HG03097 (cell line): ENCODE measurements at regions not wholly inside any gene's neighbourhood (a gene's known extent, or its start where the extent isn't known, plus 50 kb on each side); places are given as distances from the start of the nearest gene placed in this dataset.
"Not testable (repeated sequence)": the region's sequence is repeated elsewhere in the genome, so short reads cannot be mapped to it uniquely, and the experiment has no call there.

Source experiments
- ATAC-seq: cut with Tn5 transposase; IDR thresholded peaks from one replicate; pipeline ENCODE4 v1.9.1; 2021; ENCODE audit not compliant: unreplicated experiment, low FRiP score

DNA sequence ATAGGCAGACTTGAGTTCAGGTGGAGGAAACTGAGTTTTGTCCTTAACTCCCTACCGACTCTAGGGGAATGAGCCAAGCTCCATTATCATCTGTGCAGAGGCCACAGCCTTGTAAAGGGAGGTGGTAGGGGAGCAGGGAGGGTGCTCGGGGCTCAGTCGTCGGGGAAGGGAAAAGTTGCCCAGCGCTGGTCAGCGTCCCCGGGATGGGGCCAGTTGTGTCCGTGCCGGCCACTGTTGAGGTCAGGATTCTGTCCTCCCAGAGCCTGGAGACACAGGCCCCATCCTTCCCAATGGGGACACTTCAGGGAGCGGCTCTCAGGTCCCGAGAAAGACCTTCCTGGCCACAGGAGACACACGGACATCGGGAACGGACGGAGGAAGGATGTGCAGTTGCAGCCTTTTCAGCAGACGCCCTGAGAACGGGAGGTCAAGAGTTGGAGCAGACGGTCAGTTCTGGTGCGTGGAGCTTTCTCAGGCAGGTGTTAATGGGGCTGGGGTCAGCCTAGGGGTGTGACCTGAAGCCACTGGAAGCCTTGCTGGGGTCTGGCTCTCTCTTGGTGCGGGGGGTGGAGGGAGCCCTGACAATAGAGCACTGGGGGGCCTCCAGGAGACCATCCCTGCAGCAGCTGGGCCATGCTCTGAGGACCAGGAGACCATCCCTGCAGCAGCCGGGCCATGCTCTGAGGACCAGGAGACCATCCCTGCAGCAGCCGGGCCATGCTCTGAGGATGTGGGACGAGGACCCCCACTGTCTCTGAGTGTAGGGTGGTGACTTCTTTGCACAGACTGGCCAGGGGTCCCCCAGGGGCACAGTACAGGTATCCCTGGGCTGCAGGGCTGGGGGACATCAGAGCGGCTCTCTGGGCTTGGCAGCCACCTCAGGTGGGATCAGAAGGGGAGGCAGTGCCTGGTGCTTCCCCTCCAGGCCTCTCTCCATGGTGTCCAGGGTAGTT, 394.7 kb downstream of the TMEM121 start:
- not testable (repeated sequence) for ATAC-seq

DNA sequence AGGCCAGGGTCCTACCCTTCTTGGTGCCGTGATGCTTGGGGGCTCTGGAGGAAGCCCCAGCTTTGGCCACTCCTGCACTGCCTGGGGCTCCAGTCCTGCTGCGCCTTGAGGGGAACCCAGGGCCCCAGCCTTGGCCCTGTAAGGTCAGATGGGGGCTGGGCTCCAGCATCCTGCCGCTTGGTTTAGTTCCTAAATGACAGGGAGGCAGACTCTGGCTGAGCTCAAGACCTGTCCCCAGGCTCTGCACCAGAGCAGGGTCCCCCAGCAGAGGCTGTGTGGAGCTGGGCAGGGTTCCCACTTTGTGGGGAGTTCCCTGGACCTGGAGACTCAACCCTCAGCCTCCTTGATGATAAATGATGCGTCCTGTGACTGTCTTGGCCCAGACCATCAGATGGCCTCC, 395.4 kb downstream of the TMEM121 start:
- not testable (repeated sequence) for ATAC-seq

DNA sequence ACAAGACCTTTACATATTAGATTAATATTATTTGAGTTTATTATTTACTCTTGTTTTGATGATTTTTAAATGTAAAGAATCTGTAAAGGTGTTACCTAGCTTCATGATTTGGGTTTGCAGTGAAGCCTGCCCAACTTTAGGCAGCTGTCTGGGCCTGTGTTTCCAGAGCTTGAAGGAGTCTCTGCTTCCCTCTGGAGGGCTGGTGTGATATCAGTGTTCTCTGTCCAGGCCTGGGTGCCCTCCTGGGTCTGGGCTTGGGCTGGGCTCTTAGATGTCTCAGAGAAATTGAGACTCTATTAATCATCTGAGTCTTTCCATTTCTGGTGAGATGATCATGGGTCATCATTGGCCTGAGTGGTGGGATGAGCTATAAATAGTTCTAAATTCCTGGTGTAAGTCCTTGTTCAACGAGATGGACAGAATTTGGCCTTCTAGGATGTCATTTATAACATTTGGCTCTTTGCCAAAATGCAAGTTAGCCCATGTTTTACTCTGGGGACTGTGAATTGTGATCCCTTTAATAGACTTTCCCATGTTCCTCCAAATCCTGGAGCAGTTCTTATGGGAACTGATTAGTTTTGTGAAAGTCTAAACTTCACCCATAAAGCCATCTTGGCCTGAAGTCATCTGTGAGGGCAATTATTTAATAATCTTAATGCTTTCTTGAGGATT, 397.3 kb downstream of the TMEM121 start:
- not testable (repeated sequence) for ATAC-seq

DNA sequence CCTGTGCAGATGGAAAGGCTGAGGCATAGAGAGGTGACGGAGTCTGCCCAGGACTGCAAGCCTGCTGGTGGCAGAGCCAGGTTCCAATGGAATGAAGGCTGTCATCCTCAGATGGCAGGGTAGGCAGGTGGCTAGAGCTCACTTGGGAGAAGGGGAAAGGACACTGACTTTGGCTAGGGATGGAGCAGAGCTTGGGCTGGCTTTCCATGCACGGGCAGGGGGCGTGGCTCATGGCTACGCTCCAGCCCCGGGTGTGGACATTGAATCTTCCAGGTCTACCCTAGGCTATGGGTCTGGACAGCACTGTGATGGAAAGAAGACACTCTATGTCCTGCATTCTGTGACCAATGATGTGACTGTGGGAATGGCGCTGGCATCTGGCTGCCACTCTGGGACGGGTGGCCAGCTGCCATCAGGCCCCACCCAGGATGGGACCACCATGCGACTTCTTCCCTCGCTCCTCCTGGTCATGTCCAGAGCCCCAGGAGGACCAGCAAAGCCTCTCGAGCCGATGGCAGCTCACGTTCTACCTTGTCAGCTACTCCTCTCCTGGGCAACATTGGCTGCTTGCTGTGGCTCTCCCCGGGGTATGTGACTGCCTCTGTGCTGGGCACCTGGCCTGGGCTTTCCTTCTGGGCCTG, 398.7 kb downstream of the TMEM121 start:
- no peak for ATAC-seq

DNA sequence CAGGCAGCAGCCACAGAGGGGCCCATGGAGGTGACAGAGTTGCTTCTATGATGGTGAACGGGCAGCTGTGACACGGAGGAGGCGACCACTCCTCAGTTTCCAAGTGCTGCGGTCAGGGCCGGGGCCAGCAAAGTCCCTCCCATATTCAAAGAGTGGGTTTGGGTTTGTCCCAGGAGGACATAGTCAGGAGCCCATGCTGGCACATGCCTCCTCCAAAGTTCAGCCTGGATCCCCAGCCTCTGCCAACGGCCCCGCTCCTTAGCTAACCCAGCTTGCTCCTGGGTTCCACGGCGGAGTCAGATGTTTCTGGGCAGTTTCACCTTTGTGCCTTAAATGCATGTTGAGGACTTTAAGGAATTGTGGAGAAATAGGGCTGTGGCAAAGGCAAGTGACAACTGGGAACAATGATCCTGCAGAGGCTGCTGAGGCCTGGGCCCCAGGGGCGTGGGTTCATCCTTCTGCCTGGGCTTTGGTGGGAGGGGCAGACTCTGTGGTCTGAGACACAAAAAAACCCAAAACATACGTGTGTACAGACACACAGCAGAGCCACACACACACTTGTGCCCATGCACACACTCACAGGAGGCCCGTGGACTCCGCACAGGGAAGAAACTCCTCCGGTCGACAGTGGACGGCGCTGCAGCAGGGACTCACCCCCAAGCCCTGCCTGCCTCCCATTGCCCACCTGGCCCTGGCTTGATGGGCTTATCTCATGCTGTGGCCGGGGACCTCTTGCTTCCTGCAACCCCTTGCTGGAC, 399.4 kb downstream of the TMEM121 start:
- ATAC-seq: no peak

DNA sequence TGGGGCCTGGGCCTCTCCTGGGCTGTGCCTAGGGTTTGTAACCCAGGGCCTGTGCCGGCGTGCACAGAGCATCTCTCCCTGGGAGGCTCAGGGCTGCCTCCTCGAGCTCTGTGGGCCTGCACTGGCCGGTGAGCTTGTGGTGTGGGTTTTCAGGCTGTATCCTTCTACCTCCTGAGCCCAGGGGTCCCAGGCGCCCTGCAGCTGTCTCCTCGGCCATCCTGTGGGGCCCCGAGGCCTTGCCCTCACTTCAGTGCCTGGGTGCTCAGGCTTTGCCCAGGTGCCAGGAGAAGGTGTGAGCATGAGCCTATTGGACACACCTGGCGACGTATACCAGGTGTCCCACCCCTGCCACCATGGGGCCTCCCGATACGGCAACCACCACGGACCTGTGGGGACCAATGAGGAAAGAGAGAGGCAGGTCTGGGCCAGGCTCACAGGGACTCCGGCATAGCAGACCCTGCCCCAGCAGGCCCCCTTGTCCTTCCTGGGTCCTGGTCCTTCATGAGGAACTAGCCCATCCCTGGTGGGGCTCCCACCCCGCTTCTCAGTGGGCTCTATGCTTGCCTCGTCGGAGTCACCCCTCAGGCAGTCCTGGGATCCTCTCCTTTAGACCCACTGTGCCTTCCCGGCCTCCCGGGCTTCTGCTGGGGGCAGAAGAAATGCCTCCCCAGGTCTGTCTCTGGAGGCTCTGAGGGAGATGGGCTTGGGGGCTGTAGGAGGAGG, 400.2 kb downstream of the TMEM121 start:
- ATAC-seq: no peak

DNA sequence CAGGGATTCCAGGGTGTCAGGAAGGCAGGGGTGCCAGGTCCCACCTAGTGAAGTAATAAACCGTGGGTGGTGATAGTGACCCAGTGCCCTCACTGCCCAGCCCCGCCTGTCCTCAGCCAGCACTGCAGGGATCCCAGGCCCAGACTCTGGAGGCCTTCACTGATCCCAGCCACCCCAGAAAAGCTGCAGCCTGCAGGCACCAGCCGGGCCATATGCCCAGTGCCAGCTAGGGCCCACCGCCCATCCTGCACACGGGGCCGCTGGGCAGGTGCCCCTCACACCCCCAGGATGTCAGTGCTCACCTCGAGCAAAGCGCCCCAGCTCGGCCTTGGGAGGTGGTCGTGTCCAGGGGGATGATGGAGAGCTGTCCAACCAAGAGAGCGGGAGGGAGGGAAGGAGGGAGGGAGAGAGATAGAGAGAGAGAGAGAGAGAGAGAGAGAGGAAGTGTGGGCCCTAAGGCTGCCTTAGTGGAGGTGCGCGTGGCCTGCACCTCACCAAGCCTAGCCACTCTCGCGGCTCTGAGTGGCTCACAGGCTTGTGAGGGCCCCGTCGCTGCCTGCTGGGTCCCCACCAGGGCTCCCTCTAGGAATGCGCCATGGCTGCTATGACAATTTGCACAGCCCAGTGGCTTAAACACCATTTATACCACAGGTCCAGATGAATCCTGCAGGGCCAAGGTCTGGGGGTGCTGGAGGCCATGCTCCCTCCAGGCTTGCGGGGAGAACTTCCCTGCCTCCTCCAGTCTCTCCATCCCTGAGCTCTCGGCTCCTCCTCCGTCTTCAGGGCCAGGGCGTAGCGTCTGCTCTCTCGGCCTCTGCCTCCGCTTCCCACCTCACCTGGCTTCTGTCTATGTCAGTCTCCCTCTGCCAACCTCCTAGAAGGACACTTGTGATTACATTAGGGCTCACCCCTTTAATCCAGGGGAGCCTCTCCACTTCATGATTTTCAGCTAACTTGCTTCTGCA, 401.0 kb downstream of the TMEM121 start:
- ATAC-seq: no peak

DNA sequence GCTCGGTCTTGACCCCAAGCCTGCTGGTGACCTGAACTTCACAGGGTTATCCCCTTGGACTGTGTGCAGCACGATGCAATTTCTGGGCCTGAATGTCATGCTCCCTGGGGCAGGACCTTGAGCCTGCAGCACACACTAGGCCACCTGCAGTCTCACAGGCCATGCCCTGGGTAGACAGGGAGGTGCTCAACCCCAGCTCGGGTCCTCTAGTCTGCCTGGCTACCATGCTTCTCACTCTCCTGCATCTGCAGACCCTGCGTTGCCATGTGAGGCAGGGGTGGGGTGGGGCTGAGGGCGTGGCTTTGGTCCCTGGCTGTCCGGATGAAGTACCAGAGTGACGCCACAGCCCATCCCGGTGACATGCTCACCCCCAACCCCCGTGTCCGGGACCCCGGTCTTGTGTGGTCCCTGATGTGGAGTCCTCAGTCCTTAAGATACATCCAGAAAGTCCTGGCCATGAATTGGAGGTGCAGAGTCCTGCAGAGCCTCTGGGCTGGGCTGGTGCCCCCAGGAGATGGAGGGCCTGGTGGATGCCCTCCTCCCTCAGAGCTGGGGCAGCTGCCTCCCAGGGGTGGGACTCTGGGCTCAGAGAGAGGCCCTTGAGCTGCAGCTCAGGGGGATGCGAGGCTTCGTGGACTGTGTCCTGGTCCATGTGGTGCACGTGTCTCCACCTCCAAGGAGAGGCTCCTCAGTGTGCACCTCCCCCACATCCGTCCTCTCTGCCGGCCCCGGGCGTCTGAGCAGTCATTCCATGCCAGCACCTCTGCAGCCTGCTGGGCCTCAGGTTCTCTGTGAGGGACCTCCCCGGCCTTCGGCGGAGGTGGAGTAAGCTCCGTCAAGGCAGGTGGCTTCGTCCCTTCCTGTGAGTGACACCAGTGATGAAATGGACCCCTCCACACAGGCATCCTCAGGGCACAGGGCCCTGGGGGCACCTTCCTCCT, 402.1 kb downstream of the TMEM121 start:
- ATAC-seq: not testable (repeated sequence)

DNA sequence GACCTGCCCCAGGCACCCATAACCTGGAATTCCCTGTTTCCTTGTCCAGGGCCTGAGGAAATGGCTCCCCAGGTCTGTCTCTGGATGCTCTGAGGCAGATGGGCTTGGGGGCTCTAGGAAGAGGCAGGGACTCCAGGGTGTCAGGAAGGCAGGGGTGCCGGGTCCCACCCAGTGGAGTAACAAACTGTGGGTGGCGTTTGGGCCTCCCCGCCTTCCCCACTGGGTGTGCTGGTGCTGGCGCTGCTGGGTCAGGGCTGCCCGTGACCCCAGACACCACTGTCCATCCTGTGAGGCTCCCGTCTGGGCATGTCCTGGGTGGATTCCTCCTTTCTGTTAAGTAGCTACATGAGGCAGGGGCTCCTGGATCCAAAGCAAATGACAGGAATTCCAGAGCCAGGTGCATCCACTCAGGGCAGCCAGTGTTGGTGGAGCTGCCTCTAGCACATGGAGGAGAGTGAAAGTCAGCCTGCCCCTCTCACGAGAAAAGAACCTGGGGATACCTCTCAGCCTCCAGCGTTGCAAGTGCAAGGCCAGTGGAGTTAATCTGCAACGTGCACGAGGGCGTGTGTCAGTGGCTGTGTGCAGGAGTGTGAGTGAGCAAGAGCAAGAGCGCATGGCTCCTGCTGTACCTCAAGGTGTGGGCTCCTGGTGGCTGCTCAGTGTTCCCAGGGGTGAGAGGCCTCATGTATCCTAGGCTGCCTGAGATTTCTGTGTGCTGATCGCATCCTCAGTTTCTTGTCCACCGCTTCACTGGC, 403.1 kb downstream of the TMEM121 start:
- ATAC-seq: no peak

DNA sequence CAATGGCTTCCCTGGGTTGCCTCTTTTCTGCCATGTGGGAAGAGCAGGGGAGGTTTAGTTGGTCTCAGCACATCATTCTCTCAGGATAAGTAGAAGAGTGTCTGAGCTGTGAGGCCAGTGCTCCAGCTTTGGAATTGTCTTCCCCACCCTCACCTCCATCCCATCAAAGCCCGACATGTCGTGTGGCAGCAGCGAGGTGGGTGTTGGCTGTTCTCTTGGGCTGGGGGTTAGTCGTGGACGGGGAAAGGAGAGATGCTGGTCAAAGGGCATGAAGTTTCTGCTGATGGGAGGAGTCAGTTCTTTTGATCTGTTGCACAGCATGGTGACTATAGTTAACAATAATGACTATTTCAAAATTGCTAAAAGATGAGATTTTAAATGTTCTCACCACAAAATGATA, 404.2 kb downstream of the TMEM121 start:
- no peak for ATAC-seq

DNA sequence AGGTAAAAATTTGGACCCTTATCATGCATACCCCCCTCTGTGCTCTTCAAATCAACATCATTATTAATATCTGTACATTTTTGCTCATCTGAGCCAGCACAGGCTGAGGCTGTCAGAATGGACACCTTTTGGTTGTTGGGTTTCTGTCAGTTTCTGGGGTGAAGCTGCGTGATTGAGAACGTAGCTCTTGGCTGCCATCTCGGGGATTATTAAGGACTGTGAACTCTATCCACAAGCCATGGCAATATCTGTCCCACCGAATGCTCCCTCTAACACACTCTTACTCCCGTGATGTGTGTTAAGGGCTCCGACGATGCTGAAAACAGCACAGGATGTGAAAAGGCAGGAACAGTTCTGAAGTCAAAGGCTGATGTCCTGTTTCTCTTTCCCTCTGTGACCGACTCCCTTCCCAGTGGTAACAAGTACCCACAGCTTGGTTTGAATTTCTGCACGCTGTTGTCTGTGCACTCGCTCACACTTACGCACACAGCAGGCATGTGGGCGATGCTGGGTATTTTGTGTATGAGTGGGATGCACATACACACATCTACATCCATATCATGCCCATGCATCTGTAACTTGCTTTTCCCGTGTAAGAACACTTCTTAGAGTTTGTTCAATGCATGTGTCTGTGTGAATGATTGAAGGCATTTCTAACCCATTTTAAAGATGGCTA, 405.6 kb downstream of the TMEM121 start:
- no peak for ATAC-seq

DNA sequence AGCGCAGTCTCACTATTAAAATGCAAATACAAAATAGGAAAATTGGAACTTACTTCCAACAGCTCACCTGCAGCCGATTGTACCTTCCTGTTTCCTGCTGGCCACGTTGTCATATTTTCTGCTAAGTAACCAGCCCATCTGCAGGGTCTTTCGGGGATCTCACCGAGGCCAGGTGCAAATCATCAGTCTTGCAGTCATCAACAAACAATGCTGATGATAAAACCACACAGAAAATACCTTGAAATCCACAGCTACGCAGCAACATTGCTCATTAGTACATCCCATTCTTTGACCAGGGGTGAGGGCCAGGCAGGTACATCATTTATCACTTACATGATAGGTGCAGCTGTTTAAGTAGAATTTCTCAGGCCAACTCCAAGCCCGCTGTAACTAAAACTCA, 406.9 kb downstream of the TMEM121 start:
- ATAC-seq: no peak

DNA sequence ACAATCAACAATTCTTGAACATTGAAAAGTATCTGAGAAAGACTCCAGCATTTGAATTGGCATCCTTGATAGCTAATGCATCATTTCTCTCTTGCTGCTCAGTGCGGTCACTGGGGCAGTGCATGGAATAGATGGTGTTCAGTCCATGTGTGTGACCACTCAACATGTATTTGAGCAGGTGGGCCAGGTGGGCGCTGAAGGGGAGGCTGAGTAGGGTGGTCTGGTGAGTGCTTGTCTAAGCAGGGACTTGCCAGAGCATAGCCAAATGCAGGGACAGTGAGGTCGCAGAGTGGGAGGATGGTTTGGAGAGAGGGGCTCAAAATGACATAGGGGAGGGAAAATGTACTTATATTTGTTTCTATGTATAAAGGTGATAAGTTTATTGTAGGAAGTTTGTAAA, 409.0 kb downstream of the TMEM121 start:
- no peak for ATAC-seq

DNA sequence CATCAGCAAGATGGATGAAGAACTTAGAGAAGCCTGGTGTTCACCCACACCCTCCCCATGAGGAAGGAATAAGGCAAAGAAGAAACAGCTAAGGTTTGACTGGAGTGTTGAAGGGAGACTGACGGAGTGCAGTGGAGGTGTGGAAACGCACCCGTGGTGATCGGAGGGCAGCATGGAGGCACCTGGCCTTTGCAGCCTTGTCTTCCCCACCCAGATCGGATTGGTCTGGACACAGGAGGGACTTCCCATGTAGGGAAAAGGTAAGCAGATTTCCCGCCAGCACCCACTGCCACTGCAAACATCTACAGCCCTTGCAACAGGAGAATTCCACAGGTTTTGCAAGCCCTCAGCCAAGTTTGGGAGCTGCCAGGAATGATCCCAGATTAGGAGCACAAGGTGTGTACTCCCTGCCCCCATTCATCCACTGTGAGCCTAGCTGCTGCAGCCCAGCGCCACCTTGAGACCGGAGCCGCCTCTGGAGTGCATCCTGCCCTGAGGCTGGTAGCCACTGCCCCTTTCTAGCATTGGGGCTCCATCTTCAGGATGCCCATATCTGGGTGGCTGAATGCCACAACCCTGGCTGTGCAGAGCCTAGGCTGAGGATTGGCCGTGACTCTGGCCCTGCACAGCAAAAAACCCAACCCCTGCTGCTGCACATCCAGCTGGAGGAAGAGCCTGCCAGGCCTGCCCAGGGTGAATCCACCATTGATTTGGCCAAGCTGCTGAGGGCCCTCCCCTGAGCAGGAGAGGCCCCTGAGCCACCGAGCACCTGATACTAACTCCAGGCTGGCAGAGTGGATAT, 411.1 kb downstream of the TMEM121 start:
- ATAC-seq: no peak

DNA sequence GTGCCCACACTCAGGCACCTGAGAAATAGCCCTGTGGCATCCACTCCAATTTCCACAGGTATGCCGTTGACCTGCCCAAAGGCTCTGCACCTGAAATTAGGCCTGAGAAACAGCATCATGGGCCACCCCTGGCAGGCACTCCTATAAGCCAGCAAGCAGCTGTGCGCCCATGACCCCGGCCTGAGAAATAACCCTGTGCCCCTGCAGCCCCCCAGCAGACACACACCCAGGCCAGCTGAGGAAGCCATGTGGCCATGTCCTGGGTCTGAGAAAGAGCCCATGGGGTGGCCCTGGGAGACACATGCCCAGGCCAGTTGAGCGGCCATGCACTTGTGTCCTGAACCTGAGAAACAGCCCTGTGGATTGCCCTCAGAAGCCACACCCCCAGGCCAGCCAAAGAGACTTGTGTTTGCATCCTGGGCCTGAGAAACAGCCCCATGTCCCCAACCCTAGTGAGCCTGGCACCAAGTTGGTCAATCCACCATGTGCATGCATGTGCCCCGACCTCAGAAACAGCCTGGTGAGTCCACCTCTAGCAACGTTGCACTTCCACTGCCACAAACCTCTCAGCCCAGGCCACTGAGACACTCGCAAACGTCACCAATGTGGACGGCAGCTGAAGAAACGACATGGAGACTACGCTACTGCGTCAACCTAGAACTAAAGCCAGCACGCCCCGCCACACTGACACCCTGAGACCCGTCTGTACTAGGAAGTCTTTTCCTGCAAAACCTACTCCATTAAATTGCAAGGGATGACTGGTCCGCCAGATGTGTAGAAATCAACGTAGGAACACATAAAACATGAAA, 411.9 kb downstream of the TMEM121 start:
- no peak for ATAC-seq
